ENCODE measurements at regions not wholly inside any gene's neighbourhood (a gene's known extent, or its start where the extent isn't known, plus 50 kb on each side); places are given as distances from the start of the nearest gene placed in this dataset.

DNA sequence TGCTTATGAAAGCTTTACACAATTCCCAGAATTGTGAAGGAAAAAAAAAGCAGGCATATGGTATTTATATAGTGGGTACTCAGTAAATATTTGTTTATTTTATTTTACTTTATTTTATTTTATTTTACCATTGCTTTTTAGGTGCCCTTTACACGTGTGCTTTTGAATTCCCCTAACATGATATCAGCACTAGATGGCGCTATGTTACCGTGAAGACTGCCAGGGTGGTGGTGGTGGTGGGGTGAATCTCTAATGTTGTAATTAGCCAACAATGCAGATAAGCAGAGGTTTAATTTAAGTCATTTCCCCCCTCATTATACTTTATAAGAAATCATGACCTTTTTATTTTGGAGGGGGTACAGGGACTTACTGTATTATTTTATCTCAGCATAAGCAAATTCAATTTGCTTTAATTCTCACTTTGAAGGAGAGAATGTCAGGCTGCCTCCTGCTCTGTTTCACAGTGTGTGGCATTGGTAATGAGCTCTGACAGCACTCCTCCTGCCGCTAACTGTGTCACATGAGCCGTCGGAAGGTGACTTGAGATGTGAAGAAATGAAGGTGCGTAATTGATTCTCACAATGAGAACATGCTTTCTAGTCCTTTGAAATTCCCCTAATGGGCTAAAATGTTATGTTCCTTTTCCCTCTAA lies 165.6 kb downstream of the YTHDC2 start:
- DNase-seq: peak; percentile 10 to 19
- no peaks in the 10 kb centered on the region for H3K36me3 ChIP-seq (ENCODE audit: control insufficient read depth in 3 of 3, insufficient read depth in 2 of 3, low read depth in 1 of 3, low read length in 3 of 3)
- no peaks in the 10 kb centered on the region for H3K27me3 ChIP-seq (ENCODE audit: control insufficient read depth in 3 of 3, insufficient read depth in 3 of 3, low read length in 3 of 3)
- no peaks in the 10 kb centered on the region for H3K4me1 ChIP-seq (ENCODE audit: control insufficient read depth in 3 of 3, insufficient read depth in 2 of 3, low read depth in 1 of 3, low read length in 2 of 3)
- FAIRE-seq: no peak
- H3K27ac ChIP-seq (ENCODE audit: low read depth in 1 of 3, low read length in 2 of 3): no peak overlapping the region
- WGBS, 3 donors: 30 to 37% (median 33%) methylated on average over 7 of the region's 7 CpGs
- peaks cover 0 to 4% of the 10 kb centered on the region in 2 donors for H3K9me3 ChIP-seq (ENCODE audit: control insufficient read depth in 2 of 2, insufficient read depth in 1 of 2, low read depth in 1 of 2, low read length in 1 of 2)
- H3K4me3 ChIP-seq (ENCODE audit: low read depth in 1 of 3, low read length in 3 of 3): no peak overlapping the region

DNA sequence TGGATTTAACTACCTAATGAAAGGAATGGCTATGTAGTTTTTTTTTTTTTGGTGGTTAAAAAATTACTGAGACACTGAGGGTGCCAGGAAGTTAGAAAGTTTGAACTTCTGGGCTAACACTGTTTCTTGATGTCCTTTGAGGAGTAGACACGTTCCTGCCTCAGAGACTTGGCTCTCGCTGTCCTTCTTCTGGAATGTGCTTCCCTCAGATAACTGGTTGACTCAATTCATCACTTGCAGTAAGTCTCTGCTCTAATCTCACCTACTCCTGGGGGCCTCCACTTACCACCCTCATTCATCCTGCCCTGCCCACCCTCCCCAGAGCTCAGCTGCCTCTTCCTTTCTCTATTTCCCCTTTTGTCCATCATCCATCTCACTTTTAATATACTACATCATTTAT lies 167.0 kb downstream of the YTHDC2 start:
- Histone ChIP-seq H3K4me3 (ENCODE audit: low read depth in 1 of 3, low read length in 3 of 3) (no peak overlapping the region), H3K36me3 (ENCODE audit: control insufficient read depth in 3 of 3, insufficient read depth in 2 of 3, low read depth in 1 of 3, low read length in 3 of 3) (no peaks in the 10 kb centered on the region), H3K27me3 (ENCODE audit: control insufficient read depth in 3 of 3, insufficient read depth in 3 of 3, low read length in 3 of 3) (no peaks in the 10 kb centered on the region), H3K4me1 (ENCODE audit: control insufficient read depth in 3 of 3, insufficient read depth in 2 of 3, low read depth in 1 of 3, low read length in 2 of 3) (no peaks in the 10 kb centered on the region), H3K27ac (ENCODE audit: low read depth in 1 of 3, low read length in 2 of 3) (no peak overlapping the region), H3K9me3 (ENCODE audit: control insufficient read depth in 2 of 2, insufficient read depth in 1 of 2, low read depth in 1 of 2, low read length in 1 of 2) (no peaks in the 10 kb centered on the region)
- no peak for FAIRE-seq
- WGBS, 3 donors: 41 to 59% (median 50%) methylated on average over 2 of the region's 2 CpGs
- DNase-seq: no peak

DNA sequence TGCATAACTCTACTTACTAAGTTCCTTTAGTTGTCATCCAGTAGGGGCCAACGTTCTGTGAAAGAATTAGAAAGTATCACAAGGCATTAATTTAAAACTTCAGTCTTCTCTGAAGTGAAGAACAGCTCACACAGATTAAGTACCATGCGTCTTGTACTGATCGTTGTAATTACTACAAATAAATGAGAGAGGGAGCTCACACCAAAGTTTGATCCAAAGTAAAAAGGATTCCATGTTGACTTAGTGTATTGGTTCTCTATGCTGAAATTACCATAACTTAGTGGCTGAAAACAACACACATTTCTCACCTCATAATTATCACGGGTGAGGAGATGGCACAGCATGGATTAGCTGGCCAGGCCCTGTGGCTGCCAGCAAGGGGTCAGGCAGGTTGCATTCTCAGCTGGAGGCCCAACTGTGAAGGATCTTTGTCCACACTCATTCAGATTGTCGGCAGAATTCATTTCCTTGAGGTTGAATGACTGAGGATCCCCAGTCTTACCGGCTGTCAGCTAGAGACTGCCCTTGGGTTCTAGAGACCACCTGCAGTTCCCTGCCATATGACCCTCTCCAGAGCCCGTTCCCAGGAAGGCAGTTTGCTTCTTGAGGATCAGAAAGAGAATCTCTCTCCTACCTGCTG lies 169.1 kb downstream of the YTHDC2 start:
- DNase-seq (no peak), FAIRE-seq (no peak)
- H3K27me3 ChIP-seq (ENCODE audit: control insufficient read depth in 3 of 3, insufficient read depth in 3 of 3, low read length in 3 of 3): no peaks in the 10 kb centered on the region
- no peak overlapping the region for H3K27ac ChIP-seq (ENCODE audit: low read depth in 1 of 3, low read length in 2 of 3)
- H3K4me1 ChIP-seq (ENCODE audit: control insufficient read depth in 3 of 3, insufficient read depth in 2 of 3, low read depth in 1 of 3, low read length in 2 of 3): no peaks in the 10 kb centered on the region
- H3K4me3 ChIP-seq (ENCODE audit: low read depth in 1 of 3, low read length in 3 of 3): no peak overlapping the region
- no peaks in the 10 kb centered on the region for H3K36me3 ChIP-seq (ENCODE audit: control insufficient read depth in 3 of 3, insufficient read depth in 2 of 3, low read depth in 1 of 3, low read length in 3 of 3)
- WGBS, 3 donors: 45 to 61% (median 54%) methylated on average over 7 of the region's 7 CpGs
- H3K9me3 ChIP-seq (ENCODE audit: control insufficient read depth in 2 of 2, insufficient read depth in 1 of 2, low read depth in 1 of 2, low read length in 1 of 2): no peaks in the 10 kb centered on the region

DNA sequence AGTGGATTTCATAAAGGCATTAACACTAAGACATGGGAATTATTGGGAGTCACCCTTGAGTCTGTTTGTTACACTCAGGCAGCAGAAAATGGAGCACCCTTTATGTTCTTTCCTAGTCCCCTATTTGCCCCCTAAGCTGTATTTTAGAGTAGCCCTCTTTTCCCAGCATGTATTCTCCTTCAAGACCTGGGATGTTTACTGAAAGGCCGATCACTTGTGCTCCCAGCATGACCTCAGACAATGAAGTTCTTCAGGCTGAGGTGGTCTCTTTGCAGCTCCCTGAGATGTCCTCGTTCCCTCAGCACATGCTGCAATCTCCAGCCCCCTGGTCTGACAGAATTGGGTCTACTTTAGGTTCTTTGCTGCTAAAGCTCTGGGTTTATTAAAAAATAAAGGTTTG lies 169.7 kb downstream of the YTHDC2 start:
- FAIRE-seq: no peak
- H3K4me3 ChIP-seq (ENCODE audit: low read depth in 1 of 3, low read length in 3 of 3): no peak overlapping the region
- no peaks in the 10 kb centered on the region for H3K9me3 ChIP-seq (ENCODE audit: control insufficient read depth in 2 of 2, insufficient read depth in 1 of 2, low read depth in 1 of 2, low read length in 1 of 2)
- no peaks in the 10 kb centered on the region for H3K4me1 ChIP-seq (ENCODE audit: control insufficient read depth in 3 of 3, insufficient read depth in 2 of 3, low read depth in 1 of 3, low read length in 2 of 3)
- no peaks in the 10 kb centered on the region for H3K36me3 ChIP-seq (ENCODE audit: control insufficient read depth in 3 of 3, insufficient read depth in 2 of 3, low read depth in 1 of 3, low read length in 3 of 3)
- no peak overlapping the region for H3K27ac ChIP-seq (ENCODE audit: low read depth in 1 of 3, low read length in 2 of 3)
- H3K27me3 ChIP-seq (ENCODE audit: control insufficient read depth in 3 of 3, insufficient read depth in 3 of 3, low read length in 3 of 3): no peaks in the 10 kb centered on the region
- DNase-seq: no peak
- WGBS, 3 donors: 38 to 67% (median 39%) methylated on average over 2 of the region's 2 CpGs

DNA sequence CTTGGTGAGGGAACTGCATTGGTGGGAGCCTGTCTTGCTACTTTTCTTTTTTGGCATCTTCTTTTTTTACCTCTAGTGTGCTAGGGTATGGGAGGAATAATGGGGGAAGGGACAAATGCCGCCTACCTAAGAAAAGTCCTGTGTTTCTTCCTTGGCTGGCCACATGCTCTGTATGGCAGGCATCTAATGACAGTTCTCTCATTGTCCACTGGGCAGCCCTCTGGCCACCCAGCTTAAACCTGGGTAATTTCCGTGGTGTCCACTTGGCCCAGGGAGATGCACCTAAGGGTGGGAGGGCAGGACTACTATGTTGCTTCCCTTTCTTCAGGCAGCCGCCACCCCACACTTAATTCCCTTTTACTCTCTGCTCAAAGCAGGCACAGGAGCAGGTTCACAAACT lies 173.1 kb downstream of the YTHDC2 start:
- no peaks in the 10 kb centered on the region for H3K9me3 ChIP-seq (ENCODE audit: control insufficient read depth in 2 of 2, insufficient read depth in 1 of 2, low read depth in 1 of 2, low read length in 1 of 2)
- DNase-seq (no peak), FAIRE-seq (no peak)
- no peaks in the 10 kb centered on the region for H3K27me3 ChIP-seq (ENCODE audit: control insufficient read depth in 3 of 3, insufficient read depth in 3 of 3, low read length in 3 of 3)
- H3K36me3 ChIP-seq (ENCODE audit: control insufficient read depth in 3 of 3, insufficient read depth in 2 of 3, low read depth in 1 of 3, low read length in 3 of 3): no peaks in the 10 kb centered on the region
- H3K4me1 ChIP-seq (ENCODE audit: control insufficient read depth in 3 of 3, insufficient read depth in 2 of 3, low read depth in 1 of 3, low read length in 2 of 3): no peaks in the 10 kb centered on the region
- WGBS, 3 donors: 79 to 93% (median 87%) methylated on average over 3 of the region's 3 CpGs
- no peak overlapping the region for H3K27ac ChIP-seq (ENCODE audit: low read depth in 1 of 3, low read length in 2 of 3)
- H3K4me3 ChIP-seq (ENCODE audit: low read depth in 1 of 3, low read length in 3 of 3): no peak overlapping the region

DNA sequence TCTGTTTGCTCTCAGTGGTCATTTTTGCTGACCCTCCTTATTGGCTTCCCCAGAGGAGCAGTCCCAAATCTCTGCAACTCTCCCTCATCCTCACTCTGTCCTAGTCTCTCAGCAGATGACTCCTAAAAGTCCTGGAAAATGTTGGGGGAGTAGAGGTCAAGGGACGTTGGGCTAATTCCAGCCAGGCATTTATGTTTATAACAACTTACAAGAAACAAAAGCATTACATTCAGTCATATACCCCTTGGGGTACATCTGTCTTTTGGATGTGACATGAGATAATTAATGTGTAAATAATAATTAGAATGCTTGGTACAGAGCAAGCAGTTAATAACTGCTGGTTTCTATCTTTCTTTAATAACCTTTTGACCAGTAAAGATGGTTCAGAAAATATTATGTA lies 176.2 kb downstream of the YTHDC2 start:
- H3K9me3 ChIP-seq (ENCODE audit: control insufficient read depth in 2 of 2, insufficient read depth in 1 of 2, low read depth in 1 of 2, low read length in 1 of 2): no peaks in the 10 kb centered on the region
- H3K4me1 ChIP-seq (ENCODE audit: control insufficient read depth in 3 of 3, insufficient read depth in 2 of 3, low read depth in 1 of 3, low read length in 2 of 3): no peaks in the 10 kb centered on the region
- H3K36me3 ChIP-seq (ENCODE audit: control insufficient read depth in 3 of 3, insufficient read depth in 2 of 3, low read depth in 1 of 3, low read length in 3 of 3): no peaks in the 10 kb centered on the region
- DNase-seq (no peak), FAIRE-seq (no peak)
- H3K27me3 ChIP-seq (ENCODE audit: control insufficient read depth in 3 of 3, insufficient read depth in 3 of 3, low read length in 3 of 3): peaks cover 0 to 9% (median 7%) of the 10 kb centered on the region in 3 donors
- no peak overlapping the region for H3K4me3 ChIP-seq (ENCODE audit: low read depth in 1 of 3, low read length in 3 of 3)
- no peak overlapping the region for H3K27ac ChIP-seq (ENCODE audit: low read depth in 1 of 3, low read length in 2 of 3)
- 41 to 71% (median 48%) methylated on average over 1 of the region's 1 CpG for WGBS, 3 donors

DNA sequence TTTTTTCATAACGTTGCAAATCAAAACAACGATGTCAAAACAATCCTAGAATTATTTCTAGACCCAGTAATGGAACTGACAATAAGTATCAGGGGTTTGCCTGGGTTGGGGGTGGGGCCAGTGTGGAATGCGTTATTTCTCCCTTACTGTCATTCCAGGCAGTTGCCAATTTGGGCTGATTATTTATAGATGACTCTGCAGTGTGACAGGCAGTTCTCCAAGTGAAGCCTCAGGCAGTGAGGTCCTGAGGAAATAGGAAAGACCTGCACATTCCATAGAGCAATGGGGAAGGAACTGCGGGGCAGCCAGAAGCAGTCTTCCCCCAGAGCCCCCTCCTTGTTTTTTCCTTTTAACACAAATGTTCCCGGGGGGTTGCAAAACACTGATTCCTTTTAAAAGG lies 179.0 kb downstream of the YTHDC2 start:
- Histone ChIP-seq H3K9me3 (ENCODE audit: control insufficient read depth in 2 of 2, insufficient read depth in 1 of 2, low read depth in 1 of 2, low read length in 1 of 2) (no peaks in the 10 kb centered on the region), H3K27ac (ENCODE audit: low read depth in 1 of 3, low read length in 2 of 3) (no peak overlapping the region), H3K4me3 (ENCODE audit: low read depth in 1 of 3, low read length in 3 of 3) (no peak overlapping the region), H3K36me3 (ENCODE audit: control insufficient read depth in 3 of 3, insufficient read depth in 2 of 3, low read depth in 1 of 3, low read length in 3 of 3) (no peaks in the 10 kb centered on the region), H3K27me3 (ENCODE audit: control insufficient read depth in 3 of 3, insufficient read depth in 3 of 3, low read length in 3 of 3) (peaks cover 0 to 9% (median 7%) of the 10 kb centered on the region in 3 donors), H3K4me1 (ENCODE audit: control insufficient read depth in 3 of 3, insufficient read depth in 2 of 3, low read depth in 1 of 3, low read length in 2 of 3) (no peaks in the 10 kb centered on the region)
- WGBS, 3 donors: 13 to 31% (median 29%) methylated on average over 5 of the region's 5 CpGs
- FAIRE-seq (no peak), DNase-seq (no peak)

DNA sequence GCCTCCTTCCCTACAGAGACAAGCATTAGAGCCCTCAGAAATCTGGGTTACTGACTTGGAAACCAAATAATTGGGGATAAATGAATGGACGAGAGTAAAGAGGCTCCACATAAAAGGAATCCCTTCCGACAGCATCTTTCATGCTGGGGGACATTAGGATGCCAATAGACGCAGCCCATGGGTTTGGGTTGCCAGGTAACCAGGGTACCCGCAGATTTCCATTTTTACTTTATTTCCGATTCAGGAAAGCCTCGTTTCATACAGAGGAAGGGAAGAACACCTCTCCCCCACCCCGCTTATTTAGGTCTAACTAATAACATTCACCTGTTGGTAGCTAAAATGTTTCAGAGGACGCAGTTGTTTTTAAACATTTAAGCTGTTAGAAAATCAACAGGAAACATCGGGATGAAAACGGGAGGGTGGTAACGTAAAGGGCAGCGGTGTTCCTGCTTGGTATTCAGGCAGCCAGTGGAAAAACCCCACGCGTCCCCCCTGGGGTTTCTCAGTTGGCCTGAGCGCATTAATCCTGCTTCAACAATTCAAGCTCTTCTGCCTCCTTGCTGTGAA lies 179.5 kb downstream of the YTHDC2 start:
- Histone ChIP-seq H3K27ac (ENCODE audit: low read depth in 1 of 3, low read length in 2 of 3) (no peak overlapping the region), H3K4me1 (ENCODE audit: control insufficient read depth in 3 of 3, insufficient read depth in 2 of 3, low read depth in 1 of 3, low read length in 2 of 3) (no peaks in the 10 kb centered on the region), H3K27me3 (ENCODE audit: control insufficient read depth in 3 of 3, insufficient read depth in 3 of 3, low read length in 3 of 3) (peaks cover 0 to 9% (median 7%) of the 10 kb centered on the region in 3 donors), H3K36me3 (ENCODE audit: control insufficient read depth in 3 of 3, insufficient read depth in 2 of 3, low read depth in 1 of 3, low read length in 3 of 3) (no peaks in the 10 kb centered on the region), H3K4me3 (ENCODE audit: low read depth in 1 of 3, low read length in 3 of 3) (no peak overlapping the region), H3K9me3 (ENCODE audit: control insufficient read depth in 2 of 2, insufficient read depth in 1 of 2, low read depth in 1 of 2, low read length in 1 of 2) (no peaks in the 10 kb centered on the region)
- DNase-seq (no peak), FAIRE-seq (no peak)
- WGBS, 3 donors: 12 to 23% (median 13%) methylated on average over 15 of the region's 15 CpGs
